ENCODE measurements at regions not wholly inside any gene's neighbourhood (a gene's known extent, or its start where the extent isn't known, plus 50 kb on each side); places are given as distances from the start of the nearest gene placed in this dataset.

GRCh38 chr18:34159691-34160185 is 65.0 kb downstream of the NOL4 start:
- Mint-ChIP-seq H3K4me1 (peaks cover 8% of the 10 kb centered on the region), H3K27me3 (ENCODE audit: low read depth) (peaks cover 60% of the 10 kb centered on the region), H3K9me3 (no peaks in the 10 kb centered on the region), H3K27ac (no peak overlapping the region), H3K4me3 (peak overlapping the region; percentile 77), H3K36me3 (no peaks in the 10 kb centered on the region)
- TF ChIP-seq, protein P1, sequence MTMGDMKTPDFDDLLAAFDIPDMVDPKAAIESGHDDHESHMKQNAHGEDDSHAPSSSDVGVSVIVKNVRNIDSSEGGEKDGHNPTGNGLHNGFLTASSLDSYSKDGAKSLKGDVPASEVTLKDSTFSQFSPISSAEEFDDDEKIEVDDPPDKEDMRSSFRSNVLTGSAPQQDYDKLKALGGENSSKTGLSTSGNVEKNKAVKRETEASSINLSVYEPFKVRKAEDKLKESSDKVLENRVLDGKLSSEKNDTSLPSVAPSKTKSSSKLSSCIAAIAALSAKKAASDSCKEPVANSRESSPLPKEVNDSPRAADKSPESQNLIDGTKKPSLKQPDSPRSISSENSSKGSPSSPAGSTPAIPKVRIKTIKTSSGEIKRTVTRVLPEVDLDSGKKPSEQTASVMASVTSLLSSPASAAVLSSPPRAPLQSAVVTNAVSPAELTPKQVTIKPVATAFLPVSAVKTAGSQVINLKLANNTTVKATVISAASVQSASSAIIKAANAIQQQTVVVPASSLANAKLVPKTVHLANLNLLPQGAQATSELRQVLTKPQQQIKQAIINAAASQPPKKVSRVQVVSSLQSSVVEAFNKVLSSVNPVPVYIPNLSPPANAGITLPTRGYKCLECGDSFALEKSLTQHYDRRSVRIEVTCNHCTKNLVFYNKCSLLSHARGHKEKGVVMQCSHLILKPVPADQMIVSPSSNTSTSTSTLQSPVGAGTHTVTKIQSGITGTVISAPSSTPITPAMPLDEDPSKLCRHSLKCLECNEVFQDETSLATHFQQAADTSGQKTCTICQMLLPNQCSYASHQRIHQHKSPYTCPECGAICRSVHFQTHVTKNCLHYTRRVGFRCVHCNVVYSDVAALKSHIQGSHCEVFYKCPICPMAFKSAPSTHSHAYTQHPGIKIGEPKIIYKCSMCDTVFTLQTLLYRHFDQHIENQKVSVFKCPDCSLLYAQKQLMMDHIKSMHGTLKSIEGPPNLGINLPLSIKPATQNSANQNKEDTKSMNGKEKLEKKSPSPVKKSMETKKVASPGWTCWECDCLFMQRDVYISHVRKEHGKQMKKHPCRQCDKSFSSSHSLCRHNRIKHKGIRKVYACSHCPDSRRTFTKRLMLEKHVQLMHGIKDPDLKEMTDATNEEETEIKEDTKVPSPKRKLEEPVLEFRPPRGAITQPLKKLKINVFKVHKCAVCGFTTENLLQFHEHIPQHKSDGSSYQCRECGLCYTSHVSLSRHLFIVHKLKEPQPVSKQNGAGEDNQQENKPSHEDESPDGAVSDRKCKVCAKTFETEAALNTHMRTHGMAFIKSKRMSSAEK (CRISPR knock-in tag; IDR thresholded peaks at IDR 0.05; ENCODE audit: borderline replicate concordance), result no peak
- TF ChIP-seq, protein P2, sequence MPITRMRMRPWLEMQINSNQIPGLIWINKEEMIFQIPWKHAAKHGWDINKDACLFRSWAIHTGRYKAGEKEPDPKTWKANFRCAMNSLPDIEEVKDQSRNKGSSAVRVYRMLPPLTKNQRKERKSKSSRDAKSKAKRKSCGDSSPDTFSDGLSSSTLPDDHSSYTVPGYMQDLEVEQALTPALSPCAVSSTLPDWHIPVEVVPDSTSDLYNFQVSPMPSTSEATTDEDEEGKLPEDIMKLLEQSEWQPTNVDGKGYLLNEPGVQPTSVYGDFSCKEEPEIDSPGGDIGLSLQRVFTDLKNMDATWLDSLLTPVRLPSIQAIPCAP (CRISPR knock-in tag; IDR thresholded peaks at IDR 0.05), result no peak
- TF ChIP-seq, protein P3, sequence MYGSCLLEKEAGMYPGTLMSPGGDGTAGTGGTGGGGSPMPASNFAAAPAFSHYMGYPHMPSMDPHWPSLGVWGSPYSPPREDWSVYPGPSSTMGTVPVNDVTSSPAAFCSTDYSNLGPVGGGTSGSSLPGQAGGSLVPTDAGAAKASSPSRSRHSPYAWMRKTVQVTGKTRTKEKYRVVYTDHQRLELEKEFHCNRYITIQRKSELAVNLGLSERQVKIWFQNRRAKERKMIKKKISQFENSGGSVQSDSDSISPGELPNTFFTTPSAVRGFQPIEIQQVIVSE (CRISPR knock-in tag; IDR thresholded peaks at IDR 0.05; ENCODE audit: borderline replicate concordance), result no peak
- TF ChIP-seq ZNF263 (CRISPR knock-in tag; IDR thresholded peaks at IDR 0.05; ENCODE audit: low read depth) (no peak), JUN (CRISPR knock-in tag; IDR thresholded peaks at IDR 0.05) (no peak), ATF1 (CRISPR knock-in tag; IDR thresholded peaks at IDR 0.05) (no peak), ZNF512 (CRISPR knock-in tag; IDR thresholded peaks at IDR 0.05; ENCODE audit: borderline replicate concordance) (no peak), ELF4 (CRISPR knock-in tag; IDR thresholded peaks at IDR 0.05; ENCODE audit: low read depth) (no peak), GABPB1 (CRISPR knock-in tag; IDR thresholded peaks at IDR 0.05) (no peak), GTF2I (CRISPR knock-in tag; conservative IDR thresholded peaks at IDR 0.05) (no peak), ZNF219 (CRISPR knock-in tag; IDR thresholded peaks at IDR 0.05; ENCODE audit: borderline replicate concordance) (no peak), SMAD4 (CRISPR knock-in tag; IDR thresholded peaks at IDR 0.05) (no peak), NR2C2 (CRISPR knock-in tag; IDR thresholded peaks at IDR 0.05) (no peak), ZMAT4 (CRISPR knock-in tag; IDR thresholded peaks at IDR 0.05) (no peak)
- TF ChIP-seq, protein P4, sequence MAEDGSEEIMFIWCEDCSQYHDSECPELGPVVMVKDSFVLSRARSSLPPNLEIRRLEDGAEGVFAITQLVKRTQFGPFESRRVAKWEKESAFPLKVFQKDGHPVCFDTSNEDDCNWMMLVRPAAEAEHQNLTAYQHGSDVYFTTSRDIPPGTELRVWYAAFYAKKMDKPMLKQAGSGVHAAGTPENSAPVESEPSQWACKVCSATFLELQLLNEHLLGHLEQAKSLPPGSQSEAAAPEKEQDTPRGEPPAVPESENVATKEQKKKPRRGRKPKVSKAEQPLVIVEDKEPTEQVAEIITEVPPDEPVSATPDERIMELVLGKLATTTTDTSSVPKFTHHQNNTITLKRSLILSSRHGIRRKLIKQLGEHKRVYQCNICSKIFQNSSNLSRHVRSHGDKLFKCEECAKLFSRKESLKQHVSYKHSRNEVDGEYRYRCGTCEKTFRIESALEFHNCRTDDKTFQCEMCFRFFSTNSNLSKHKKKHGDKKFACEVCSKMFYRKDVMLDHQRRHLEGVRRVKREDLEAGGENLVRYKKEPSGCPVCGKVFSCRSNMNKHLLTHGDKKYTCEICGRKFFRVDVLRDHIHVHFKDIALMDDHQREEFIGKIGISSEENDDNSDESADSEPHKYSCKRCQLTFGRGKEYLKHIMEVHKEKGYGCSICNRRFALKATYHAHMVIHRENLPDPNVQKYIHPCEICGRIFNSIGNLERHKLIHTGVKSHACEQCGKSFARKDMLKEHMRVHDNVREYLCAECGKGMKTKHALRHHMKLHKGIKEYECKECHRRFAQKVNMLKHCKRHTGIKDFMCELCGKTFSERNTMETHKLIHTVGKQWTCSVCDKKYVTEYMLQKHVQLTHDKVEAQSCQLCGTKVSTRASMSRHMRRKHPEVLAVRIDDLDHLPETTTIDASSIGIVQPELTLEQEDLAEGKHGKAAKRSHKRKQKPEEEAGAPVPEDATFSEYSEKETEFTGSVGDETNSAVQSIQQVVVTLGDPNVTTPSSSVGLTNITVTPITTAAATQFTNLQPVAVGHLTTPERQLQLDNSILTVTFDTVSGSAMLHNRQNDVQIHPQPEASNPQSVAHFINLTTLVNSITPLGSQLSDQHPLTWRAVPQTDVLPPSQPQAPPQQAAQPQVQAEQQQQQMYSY (CRISPR knock-in tag; IDR thresholded peaks at IDR 0.05), result no peak
- TF ChIP-seq, protein P5, sequence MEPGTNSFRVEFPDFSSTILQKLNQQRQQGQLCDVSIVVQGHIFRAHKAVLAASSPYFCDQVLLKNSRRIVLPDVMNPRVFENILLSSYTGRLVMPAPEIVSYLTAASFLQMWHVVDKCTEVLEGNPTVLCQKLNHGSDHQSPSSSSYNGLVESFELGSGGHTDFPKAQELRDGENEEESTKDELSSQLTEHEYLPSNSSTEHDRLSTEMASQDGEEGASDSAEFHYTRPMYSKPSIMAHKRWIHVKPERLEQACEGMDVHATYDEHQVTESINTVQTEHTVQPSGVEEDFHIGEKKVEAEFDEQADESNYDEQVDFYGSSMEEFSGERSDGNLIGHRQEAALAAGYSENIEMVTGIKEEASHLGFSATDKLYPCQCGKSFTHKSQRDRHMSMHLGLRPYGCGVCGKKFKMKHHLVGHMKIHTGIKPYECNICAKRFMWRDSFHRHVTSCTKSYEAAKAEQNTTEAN (CRISPR knock-in tag; IDR thresholded peaks at IDR 0.05), result no peak
- TF ChIP-seq, protein P6, sequence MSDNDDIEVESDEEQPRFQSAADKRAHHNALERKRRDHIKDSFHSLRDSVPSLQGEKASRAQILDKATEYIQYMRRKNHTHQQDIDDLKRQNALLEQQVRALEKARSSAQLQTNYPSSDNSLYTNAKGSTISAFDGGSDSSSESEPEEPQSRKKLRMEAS (CRISPR knock-in tag; IDR thresholded peaks at IDR 0.05), result no peak
- no peak for DNase-seq (ENCODE audit: low spot score)
- no peak; the same call in 1 of the 2 replicates for ATAC-seq
- ChIA-PET CTCF (interaction anchor here (0.6 to 3.1 kb wide), 11 partner anchors 32 to 650 kb away, joined by 3 to 24 read pairs (median 5); partner anchors contain the start of gene NOL4), POLR2A (no interaction called here)

Data from WTC11 (cell line).